Ascending aorta (tissue), 2 donors: ENCODE measurements at regions not wholly inside any gene's neighbourhood (a gene's known extent, or its start where the extent isn't known, plus 50 kb on each side); places are given as distances from the start of the nearest gene placed in this dataset.
"Not testable (repeated sequence)": the region's sequence is repeated elsewhere in the genome, so short reads cannot be mapped to it uniquely, and the experiment has no call there.

Source experiments
- DNase-seq, 2 donors: peaks; one replicate each; pipeline ENCODE4 v3.0.0-alpha.2; 2019; ENCODE audit warnings: low spot score in 2 of 2
- H3K27ac ChIP-seq, 2 donors: fragments of 200-600 bp; sonication (generic); one replicate each; pipeline ENCODE4 v1.5.1; 2016 to 2017; ENCODE audit warnings: mild to moderate bottlenecking in 1 of 2
- H3K27me3 ChIP-seq: fragments of 200-600 bp; sonication (generic); one replicate; pipeline ENCODE4 v1.5.1; 2017
- H3K36me3 ChIP-seq, 2 donors: fragments of 200-600 bp; sonication (generic); one replicate each; pipeline ENCODE4 v1.5.1; 2016
- H3K4me1 ChIP-seq, 2 donors: fragments of 200-600 bp; sonication (generic); one replicate each; pipeline ENCODE4 v1.5.1; 2016 to 2017; ENCODE audit warnings: mild to moderate bottlenecking in 1 of 2
- H3K4me3 ChIP-seq, 2 donors: fragments of 200-600 bp; sonication (generic); one replicate each; pipeline ENCODE4 v1.5.1; 2016 to 2017; ENCODE audit warnings: mild to moderate bottlenecking in 1 of 2
- H3K9me3 ChIP-seq, 2 donors: fragments of 200-600 bp; sonication (generic); one replicate each; pipeline ENCODE4 v1.5.1; 2016
- CTCF ChIP-seq, 3 experiments: fragments of 200-600 bp in 2 of 3; fragments of 450-650 bp in 1 of 3; sonication (generic) in 2 of 3; IDR thresholded peaks; one replicate each; pipeline ENCODE4 v1.5.1; 2016 to 2019; ENCODE audit warnings: antibody characterized with exemption in 3 of 3, mild to moderate bottlenecking in 1 of 3, moderate library complexity in 1 of 3
- intact Hi-C: fragments of 100-400 bp; cut with DNase I; formaldehyde crosslinking; loops from one replicate; pipeline ENCODE4 v1.15.1; 2023

- TF ChIP-seq CTCF (IDR thresholded peaks at IDR 0.05) = no peak
- H3K9me3 ChIP-seq = no peaks in the 10 kb centered on the region
- no peaks in the 10 kb centered on the region for H3K36me3 ChIP-seq
- DNase-seq = no peak
- H3K4me3 ChIP-seq = peak overlapping the region; percentile 35 to 37
- peak overlapping the region; percentile 68 to 80 for H3K27ac ChIP-seq
- H3K4me1 ChIP-seq = peaks cover 0 to 28% of the 10 kb centered on the region in 2 donors
- H3K27me3 ChIP-seq = no peaks in the 10 kb centered on the region
- intact Hi-C loops = loop anchor here (2.0 to 10.0 kb wide), 4 partner anchors 85 to 628 kb away; no protein-coding TSS in a partner anchor
Measured at GRCh38 chr2:188787021-188787657, 187.0 kb upstream of the COL3A1 start.

GRCh38 chr2:188787658-188788240 lies 186.4 kb upstream of the COL3A1 start:
- H3K36me3 ChIP-seq = no peaks in the 10 kb centered on the region
- DNase-seq = no peak
- H3K27me3 ChIP-seq = no peaks in the 10 kb centered on the region
- no peak for TF ChIP-seq CTCF (IDR thresholded peaks at IDR 0.05)
- peaks cover 0 to 28% of the 10 kb centered on the region in 2 donors for H3K4me1 ChIP-seq
- H3K9me3 ChIP-seq = no peaks in the 10 kb centered on the region
- intact Hi-C loops = loop anchor here (2.0 to 10.0 kb wide), 4 partner anchors 85 to 627 kb away; no protein-coding TSS in a partner anchor
- peak overlapping the region; percentile 68 to 80 for H3K27ac ChIP-seq
- peak overlapping the region; percentile 35 to 37 for H3K4me3 ChIP-seq

- Histone ChIP-seq H3K4me1 (peaks cover 0 to 28% of the 10 kb centered on the region in 2 donors), H3K4me3 (no peak overlapping the region), H3K9me3 (no peaks in the 10 kb centered on the region), H3K27ac (peak overlapping the region; percentile 68 to 80), H3K27me3 (no peaks in the 10 kb centered on the region), H3K36me3 (no peaks in the 10 kb centered on the region)
- DNase-seq = peak; percentile 15 to 88
- intact Hi-C loops = loop anchor here (5.0 to 10.0 kb wide), 3 partner anchors 84 to 626 kb away; no protein-coding TSS in a partner anchor
- TF ChIP-seq CTCF (IDR thresholded peaks at IDR 0.05) = no peak
Measured at GRCh38 chr2:188788621-188789020, 185.6 kb upstream of the COL3A1 start.

GRCh38 chr2:188789951-188790350 lies 184.2 kb upstream of the COL3A1 start:
- Histone ChIP-seq H3K27me3 (no peaks in the 10 kb centered on the region), H3K36me3 (no peaks in the 10 kb centered on the region), H3K27ac (no peak overlapping the region), H3K4me1 (peaks cover 0 to 23% of the 10 kb centered on the region in 2 donors), H3K9me3 (no peaks in the 10 kb centered on the region), H3K4me3 (no peak overlapping the region)
- TF ChIP-seq CTCF (IDR thresholded peaks at IDR 0.05) = no peak
- intact Hi-C loops = loop anchor here (5.0 to 10.0 kb wide), 3 partner anchors 82 to 625 kb away; no protein-coding TSS in a partner anchor
- no peak for DNase-seq

- H3K9me3 ChIP-seq, H3K4me1 ChIP-seq, intact Hi-C loops, DNase-seq, H3K27ac ChIP-seq, H3K27me3 ChIP-seq, H3K36me3 ChIP-seq, H3K4me3 ChIP-seq: not testable (repeated sequence)
Measured at GRCh38 chr2:188794453-188794852, 179.7 kb upstream of the COL3A1 start.

- no peak for TF ChIP-seq CTCF (IDR thresholded peaks at IDR 0.05)
- no peak for DNase-seq
- Histone ChIP-seq H3K9me3 (no peaks in the 10 kb centered on the region), H3K27ac (no peak overlapping the region), H3K36me3 (no peaks in the 10 kb centered on the region), H3K27me3 (no peaks in the 10 kb centered on the region), H3K4me3 (no peak overlapping the region), H3K4me1 (no peaks in the 10 kb centered on the region)
- intact Hi-C loops = no loop called here
Measured at GRCh38 chr2:188795762-188796161, 178.4 kb upstream of the COL3A1 start.
